ENCODE measurements at regions not wholly inside any gene's neighbourhood (a gene's known extent, or its start where the extent isn't known, plus 50 kb on each side); places are given as distances from the start of the nearest gene placed in this dataset.

DNA sequence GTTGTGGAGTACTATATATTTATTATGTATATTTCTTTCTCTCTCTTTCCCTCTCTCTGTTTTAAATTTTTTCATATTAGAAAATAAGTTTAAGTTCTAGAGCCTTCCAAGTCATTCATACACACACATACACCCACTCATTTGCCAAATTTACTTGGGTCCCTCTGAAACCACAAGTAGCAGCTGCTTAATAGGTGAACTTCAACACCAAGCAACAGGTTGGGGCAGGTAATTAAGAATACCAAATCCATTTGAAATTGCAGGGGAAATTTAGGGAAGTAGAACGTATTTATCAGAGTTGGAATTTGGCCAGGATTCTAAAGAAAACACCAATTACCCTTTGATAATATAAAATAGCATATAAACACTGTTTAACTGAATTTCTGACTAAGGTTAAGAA lies 75.0 kb upstream of the RBBP8 start:
- TF ChIP-seq, protein P1, sequence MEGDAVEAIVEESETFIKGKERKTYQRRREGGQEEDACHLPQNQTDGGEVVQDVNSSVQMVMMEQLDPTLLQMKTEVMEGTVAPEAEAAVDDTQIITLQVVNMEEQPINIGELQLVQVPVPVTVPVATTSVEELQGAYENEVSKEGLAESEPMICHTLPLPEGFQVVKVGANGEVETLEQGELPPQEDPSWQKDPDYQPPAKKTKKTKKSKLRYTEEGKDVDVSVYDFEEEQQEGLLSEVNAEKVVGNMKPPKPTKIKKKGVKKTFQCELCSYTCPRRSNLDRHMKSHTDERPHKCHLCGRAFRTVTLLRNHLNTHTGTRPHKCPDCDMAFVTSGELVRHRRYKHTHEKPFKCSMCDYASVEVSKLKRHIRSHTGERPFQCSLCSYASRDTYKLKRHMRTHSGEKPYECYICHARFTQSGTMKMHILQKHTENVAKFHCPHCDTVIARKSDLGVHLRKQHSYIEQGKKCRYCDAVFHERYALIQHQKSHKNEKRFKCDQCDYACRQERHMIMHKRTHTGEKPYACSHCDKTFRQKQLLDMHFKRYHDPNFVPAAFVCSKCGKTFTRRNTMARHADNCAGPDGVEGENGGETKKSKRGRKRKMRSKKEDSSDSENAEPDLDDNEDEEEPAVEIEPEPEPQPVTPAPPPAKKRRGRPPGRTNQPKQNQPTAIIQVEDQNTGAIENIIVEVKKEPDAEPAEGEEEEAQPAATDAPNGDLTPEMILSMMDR (IDR thresholded peaks at IDR 0.05), result no peak
- no peak for TF ChIP-seq POLR2A (IDR thresholded peaks at IDR 0.05)

Measured in esophagus squamous epithelium (tissue), 4 donors.